HG02610 (cell line): ENCODE measurements at regions not wholly inside any gene's neighbourhood (a gene's known extent, or its start where the extent isn't known, plus 50 kb on each side); places are given as distances from the start of the nearest gene placed in this dataset.

ENCODE experiments used
- ATAC-seq: cut with Tn5 transposase; IDR thresholded peaks from one replicate; pipeline ENCODE4 v1.9.1; 2021; ENCODE audit warnings: mild to moderate bottlenecking, moderate library complexity; ENCODE audit not compliant: unreplicated experiment

DNA sequence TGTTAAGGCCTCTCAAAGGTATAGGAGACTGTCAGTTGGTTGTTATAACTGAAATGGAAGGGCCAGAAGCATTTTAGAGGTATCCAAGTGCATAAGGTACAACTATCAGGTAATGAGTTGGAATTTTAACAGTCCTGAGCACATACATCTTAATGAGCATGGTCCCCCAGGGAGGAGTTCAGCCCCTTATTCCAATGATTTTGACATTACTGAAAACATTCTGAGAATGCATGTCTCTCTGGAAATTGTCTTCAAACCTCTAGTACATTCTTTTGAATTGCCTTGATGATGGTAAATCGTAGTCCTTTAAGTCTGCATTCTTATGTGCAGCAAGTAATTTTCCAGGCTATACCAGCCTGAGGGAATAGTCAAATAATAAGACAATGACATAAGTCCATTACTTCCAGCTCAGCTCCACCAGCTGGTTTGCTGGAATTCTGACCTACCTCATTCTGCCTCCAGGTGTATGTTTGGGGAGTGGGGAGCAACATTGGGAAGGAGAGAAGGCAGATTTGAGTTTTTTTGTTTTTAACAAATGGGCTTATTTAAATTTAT, 239.2 kb downstream of the MSRB3 start:
- ATAC-seq, result no peak

DNA sequence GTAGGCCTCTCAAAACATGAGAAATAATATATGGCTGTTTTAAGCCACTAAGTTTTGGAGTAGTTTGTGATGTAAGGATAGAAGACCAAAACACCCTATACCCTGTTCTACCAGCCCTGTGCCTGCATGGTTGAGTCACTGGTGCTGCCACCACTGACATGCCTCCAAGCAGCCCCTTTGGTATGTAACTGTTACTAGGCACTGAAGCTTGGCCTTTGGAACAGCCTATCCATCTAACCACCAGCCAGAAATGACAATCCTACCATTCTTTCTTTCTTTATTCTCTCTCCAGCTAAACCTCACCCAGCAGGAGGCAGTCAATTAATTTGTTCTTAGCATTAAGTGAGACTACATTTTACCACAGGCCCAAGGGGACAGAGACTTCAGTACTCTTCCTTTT, 240.3 kb downstream of the MSRB3 start:
- ATAC-seq, result no peak

DNA sequence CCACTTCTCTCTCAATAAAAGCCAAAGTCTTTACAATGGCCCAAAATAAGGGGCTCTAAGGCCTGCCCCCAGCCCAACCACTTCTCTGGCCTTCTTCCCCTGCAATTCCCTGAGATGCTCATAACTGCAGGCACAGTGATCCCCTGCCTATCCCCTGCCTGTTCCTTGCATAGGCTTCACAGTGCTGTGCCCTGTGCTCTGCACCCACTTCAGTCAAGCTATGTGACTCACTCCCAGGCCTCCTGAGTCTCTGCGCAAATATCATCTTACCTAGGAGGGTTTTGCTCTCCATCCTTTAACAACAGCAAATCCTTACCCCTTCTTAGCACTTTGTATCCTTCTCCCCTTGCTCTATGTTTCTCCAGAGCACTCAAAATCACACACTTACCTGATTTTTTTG, 242.2 kb downstream of the MSRB3 start:
- no peak for ATAC-seq

DNA sequence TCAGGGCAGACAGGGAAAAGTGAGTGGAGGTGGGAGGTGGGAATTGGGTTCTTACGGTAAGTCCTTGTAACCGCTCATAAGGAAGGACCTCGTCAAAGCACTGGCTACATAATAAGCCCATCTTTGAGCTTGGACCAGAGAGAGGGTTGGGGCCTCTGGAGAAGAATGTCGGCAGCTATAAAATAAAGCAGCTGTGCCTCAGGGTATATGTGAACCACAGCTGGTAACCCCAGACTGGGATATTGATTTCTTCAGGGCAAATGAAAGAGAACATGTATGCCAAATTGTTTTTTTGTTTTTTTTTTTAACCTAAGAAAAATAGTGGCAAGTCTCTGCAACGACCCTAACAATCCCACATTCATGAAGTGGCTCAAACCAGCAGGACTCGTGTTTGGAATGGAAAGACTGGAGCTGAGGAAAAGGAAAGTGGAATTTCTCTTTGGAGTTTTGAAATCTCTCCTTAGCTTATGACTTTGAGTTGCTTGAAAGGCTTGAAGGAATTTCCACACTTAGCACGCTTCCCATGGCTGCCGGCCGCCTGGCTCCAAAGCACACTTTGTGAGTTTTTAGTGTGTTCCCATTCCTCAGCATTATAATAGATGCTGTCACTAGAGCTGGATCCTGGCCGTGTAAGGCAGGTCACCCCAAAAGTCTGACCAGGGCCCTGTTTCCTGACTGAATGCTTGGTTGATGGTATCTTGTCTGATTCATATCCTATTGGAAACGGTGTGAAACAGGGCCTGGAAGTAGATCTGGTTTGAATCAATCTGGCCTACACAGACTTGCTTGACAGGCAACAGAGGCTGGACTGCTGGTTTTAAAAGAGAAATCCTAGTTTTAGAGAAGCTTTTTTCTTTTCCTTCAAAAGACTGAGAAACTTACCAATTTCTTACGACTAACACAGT, 244.7 kb downstream of the MSRB3 start:
- no peak for ATAC-seq

DNA sequence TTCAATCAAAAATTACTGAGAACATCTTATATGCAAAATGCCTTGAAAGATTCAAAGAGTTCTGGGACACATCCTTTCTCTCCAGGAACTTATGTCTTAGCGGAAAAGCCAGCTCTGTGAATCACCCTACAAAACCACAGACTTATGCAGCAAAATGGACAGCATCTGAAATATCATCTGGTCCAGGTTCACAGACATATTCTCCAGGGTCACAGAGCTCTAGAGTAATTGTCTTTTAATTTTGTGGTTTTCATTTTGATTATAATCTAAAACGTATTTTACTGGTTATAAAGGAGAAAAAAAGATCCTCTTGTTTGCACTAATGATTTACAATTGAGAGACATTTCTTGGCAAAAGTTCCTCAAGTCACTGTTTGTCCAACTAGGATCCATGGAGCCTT, 246.2 kb downstream of the MSRB3 start:
- ATAC-seq, result no peak

DNA sequence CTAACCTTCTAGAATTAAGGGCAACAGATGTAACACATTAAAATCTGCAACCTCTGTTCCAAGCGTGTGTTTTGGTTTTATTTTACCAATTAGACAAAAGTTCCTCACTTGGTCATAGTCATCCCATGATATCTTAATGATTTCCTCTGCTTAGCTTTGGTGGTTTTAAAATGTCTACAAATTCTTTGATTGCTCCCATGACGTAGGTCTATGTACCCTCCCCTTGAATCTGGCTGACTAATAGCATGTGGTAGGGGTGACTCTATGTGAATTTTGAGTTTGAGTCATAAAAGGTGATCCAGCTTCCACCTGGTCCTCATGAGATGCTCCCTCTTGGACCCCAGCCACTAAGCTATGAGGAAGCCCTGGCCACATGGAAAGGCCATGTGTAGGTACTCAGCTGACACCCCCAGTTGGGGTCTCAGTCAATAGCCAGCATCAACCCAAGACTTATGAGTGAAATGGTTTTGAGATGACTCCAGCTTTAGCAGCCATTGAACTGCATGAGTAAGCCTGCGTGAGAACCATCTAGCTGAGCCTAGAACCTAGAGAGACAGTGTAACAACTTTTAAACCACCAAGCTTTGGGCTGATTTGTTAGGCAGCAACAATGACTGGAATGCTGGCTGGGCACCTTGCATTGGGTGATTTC, 247.1 kb downstream of the MSRB3 start:
- ATAC-seq, result no peak

DNA sequence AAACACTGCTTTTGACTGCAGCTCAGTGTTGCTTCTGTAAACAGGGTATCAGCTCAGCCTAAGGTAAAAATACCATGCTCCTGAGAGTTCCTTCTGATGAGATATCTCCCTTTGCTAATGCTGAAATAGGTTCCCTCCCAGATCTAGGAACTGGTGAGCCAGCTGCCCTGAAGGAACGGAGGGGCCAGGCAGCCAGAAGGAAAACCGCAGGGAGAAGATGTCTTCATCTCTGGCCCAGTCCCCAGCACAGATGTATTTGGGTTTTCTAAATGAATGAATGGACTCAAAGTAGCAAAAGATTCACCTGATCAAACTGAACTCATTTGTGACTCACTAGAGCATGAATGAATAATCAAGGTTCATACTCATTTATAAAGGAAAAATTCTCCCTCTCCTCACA, 247.8 kb downstream of the MSRB3 start:
- no peak for ATAC-seq

DNA sequence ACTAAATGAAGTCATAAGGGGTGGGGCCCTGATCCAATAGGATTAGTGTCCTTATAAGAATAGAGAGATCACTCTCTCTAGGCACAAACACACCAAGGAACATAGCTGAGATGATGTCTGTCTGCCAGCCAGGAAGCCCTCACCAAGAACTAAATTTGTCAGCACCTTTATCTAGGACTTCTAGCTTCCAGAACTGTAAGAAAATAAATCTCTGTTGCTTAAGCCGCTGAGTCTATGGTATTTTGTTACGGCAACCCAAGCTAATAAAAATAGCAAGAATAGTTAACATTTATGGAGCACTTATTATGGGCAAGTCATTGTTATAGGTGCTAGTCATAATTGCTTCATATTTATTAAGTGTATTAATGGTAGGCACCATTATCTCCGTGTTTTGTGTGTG, 249.6 kb downstream of the MSRB3 start:
- ATAC-seq, result no peak

DNA sequence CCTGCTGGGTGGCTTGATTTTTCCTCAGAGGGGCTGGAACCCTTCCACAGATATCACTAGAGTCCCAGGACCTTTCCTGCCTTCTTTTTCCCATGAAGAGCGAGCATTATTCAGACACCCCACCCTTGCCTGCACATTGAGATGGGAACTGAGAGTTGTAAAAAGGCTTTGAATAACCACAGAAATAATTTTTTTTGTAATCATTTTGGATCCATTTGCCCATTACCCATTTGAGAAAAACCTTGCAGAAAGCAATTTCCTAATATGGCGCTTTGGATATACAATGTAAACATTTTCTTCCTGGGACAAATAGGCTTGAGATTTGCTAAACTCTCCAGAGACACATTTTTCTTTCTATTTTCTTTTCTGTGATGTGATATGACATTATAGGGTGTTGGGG, 250.6 kb downstream of the MSRB3 start:
- no peak for ATAC-seq

DNA sequence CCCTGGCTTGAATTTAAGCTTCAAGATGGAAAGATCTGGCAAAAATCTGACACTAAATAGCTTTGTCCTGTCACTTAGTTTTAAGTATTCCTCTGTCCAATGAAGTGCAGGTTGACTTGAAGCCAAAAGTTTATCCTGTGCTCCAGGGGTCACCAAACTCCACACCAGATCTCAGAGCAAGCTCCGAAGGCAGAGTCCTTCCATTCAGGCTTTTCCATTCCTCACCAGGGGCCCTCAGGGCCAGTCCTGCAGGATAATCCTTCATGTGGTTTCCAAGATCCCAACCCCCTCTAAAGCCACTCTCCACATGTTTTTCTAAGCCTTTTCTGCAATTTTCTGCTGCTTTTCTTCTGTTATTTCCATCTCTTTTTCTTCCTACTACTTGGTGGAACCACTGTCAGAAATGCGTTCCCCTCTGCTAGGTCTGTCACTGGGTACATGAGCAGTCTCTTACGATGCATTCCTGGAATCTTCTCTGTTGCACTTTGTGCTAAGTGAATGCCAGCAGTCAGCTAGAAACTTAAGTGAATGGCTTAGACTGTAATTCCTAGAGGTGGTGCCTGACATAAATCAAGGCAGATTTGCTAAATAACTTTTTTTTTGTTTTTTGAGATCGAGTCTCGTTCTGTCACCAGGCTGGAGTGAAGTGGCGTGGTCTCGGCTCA, 251.4 kb downstream of the MSRB3 start:
- no peak for ATAC-seq

DNA sequence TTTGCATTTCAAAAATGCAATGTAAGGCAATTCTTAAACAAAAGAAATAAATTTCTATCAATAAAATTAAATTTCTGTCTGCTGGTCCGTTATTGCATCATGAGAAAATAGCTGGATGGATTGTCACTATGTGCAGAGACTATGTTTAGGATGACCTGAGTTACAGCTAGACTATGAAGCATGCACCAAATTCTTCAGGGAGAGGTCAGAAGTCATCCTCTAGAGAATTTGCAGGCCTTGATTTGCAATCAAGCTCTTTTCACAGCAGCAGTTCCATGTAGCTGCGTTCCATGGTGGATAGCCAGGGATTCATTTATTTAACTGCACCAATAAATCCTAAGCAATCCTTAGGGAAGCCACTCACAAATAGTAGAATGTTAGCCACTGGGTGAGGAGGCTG, 253.7 kb downstream of the MSRB3 start:
- ATAC-seq, result no peak

DNA sequence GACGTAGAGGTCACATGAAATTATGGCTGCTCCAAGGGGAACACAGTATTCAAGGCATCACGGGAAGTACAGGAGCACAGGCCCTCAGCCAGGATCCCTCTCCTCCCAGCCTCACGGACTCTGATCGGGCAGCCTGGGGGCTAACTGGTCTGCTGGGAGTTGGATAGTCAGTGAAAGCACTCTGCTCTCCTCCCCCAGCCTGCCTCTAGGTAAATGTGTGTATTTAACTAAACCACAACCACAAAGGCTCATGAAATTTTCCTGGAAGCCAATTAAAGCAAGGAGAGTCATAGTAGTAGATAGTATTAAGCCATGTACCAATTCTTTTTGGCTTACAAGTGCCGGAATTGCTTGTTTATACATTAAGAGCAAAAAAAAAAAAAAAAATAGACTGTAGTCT, 254.3 kb downstream of the MSRB3 start:
- no peak for ATAC-seq

DNA sequence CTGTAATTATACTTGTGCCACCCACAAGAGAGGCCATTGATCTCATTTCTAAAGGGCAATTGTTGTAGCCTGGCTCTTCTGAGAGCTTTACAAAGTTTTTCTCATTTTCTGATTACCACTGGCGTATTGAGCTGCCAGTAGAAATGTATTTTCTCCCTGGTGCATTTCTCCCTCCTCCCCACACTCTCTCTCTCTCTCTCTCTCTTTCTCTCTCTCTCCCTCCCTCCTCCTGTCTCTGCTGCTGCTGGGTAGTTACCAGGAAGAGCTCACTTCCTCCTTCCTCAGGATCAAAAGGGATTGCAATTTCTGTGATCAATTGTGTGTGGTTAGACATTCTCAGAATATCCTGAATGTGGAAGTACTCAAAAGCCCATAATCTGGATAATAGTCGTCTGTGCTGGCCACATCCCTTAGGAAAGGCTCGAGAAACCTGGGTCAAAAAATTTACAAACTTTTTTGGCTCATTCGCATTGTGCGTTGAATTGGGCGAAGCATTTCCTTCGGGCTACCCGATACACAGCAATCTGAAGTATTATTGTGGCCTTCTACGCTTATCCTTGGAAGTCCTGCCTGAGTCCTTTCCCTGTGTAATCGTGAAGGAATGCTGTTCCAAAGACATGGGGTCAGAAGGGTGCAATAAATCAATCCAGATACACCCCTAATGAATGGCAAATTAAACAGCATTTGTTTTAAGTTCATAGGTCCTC, 254.8 kb downstream of the MSRB3 start:
- no peak for ATAC-seq

DNA sequence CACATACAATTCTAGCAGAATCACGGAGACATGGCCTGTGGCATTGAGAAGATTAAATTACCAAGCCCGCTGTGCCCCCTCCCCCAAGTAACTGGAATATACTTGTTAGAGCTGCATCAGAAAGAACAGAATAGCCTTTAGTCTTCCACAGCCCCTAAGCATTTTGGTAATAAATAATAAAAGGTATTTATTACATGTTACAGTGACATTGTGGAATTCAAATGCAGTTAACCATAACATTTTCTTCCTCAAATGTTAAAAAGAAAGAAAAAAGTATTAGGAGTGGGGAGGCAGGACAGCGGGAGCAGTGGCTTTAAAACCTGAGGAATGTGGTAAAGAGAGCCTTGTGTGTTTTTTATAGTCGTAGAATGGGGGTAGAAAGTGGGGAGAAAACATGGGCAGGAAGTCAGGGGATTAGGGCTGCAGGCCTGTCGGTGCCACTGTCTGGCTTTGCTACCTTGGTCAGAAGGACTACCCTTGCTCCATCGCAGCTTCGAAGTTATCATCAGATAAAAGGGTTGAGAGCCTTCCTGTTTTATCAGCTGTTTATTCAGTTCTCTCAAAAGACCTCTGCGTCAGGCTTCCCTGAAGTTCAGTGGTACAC, 255.9 kb downstream of the MSRB3 start:
- no peak for ATAC-seq

DNA sequence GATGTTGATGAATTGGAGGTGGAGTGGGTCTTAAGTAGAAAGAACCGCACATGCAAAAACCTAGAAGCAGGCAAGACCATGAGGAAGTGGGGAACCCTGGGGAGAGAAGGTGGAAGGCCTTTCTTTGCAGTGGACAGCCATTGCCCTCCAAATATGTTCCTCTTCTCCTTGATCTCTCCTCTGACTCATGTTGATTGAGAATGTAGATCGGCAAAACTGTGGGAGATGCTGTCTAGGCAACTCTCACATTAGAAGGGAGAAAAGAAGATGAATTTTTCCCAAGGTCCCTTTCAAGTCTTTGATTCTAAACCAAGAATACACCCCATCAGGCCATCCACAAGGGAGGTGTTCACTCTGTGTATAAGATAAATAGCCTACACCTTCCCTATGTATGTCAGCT, 257.5 kb downstream of the MSRB3 start:
- ATAC-seq, result no peak

DNA sequence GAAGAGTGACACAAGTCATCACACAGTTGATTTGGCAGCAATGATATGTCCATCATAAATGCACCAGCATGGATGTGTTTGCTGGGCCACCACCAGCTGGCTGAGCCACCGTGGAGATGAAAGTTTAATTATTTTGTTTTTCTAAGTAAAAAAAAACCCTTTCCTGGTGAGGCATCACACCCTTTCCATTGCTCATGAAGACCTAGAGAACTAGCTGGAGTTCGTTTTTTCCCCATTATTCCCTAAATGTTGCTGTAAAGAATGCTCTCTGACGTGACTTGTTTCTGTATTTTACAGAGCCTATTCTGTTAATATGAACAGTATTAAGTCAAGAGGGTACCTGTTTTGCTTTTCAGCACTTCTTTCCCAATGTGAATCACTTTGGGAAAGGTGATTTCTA, 257.9 kb downstream of the MSRB3 start:
- no peak for ATAC-seq

DNA sequence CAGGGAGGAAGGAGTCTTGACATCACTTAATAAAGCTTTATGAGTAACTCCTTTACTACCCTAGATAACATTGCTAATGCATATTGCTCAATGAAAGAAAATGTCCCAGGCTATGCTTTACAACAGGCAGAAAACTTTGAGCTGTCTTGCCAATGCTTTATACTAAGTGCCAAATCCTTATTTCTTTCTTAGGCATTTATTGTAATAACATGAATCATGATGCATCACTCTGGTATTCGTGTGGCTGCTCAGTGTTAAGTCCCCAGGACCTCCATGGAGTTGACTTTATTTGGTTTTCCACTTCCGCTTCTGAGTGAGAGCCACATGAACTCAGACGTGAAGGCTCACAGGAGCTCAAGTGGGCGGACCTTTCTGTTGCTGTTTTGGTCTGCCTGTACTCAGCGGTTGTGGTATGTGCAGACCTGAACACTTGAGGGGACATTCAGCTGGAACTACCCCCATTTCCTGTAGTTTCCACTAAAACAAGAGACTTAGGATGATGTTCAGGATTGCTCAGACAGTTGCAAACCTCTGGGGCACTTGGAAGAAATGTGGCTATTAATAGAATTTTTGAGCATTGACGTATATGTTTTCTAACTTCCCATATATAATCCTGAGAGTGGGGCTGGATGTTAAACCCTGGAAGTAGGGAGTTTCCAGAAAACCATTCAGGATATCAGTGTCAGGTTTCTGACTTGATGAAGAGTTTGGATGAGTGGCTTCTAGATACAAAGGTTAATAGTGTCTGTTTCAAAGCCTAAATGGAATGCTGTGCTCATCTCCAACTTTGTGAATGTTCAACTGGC, 258.6 kb downstream of the MSRB3 start:
- ATAC-seq, result no peak

DNA sequence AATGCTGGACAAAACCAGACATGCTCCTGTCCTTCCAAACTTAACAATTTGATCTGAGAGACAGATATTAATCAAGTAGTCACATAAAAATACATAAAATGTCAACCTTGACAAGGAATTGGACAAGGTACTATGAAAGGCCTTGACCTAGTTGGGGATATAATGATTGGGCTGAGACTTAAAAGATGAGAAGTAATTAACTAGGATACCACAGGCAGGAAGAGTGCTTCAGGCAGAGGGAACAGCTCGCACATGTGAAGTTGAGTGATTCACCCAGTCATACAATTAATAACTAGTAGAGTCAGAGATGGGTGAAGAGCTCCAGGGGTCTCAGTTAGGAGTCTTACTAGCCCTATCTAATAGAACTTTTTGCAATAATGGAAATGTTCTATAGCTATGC, 259.5 kb downstream of the MSRB3 start:
- no peak for ATAC-seq

DNA sequence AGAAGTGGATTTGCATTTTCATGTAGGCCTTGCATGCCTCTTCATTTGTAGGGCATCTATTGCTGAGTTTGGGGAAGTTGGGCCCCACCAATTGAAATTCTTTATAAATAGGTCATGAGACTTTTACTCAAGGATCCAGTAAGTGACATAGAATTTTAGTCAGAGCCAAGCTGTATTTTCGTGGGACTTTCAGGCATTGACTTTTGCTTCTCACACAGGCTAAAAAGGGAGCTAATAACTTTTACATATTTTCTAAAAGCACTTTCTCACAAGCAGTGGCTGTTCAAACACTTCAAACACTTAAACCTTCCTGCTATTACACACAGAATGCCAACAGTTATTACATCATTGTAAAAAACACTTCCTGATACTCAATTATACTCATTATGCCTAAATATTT, 260.5 kb downstream of the MSRB3 start:
- ATAC-seq, result no peak

DNA sequence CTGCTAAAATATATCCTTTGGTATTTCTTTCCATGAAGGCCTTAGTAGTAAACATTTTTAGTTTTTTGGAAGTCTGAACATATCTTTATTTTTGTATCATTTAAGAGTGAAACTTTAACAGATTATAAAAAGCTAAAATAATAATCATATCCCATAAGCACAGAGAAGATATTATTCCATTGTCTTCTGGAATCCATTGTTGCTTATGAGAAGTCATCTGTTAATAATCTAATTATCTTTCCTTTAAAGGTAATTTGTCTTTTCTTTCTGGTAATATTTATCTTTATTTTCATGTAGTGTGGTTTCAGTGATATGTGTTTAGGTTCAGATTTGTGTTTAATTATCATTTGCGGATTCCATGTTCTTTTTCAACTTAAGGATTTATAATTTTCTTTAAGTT, 261.7 kb downstream of the MSRB3 start:
- no peak for ATAC-seq
